ENCODE measurements at regions not wholly inside any gene's neighbourhood (a gene's known extent, or its start where the extent isn't known, plus 50 kb on each side); places are given as distances from the start of the nearest gene placed in this dataset.

DNA sequence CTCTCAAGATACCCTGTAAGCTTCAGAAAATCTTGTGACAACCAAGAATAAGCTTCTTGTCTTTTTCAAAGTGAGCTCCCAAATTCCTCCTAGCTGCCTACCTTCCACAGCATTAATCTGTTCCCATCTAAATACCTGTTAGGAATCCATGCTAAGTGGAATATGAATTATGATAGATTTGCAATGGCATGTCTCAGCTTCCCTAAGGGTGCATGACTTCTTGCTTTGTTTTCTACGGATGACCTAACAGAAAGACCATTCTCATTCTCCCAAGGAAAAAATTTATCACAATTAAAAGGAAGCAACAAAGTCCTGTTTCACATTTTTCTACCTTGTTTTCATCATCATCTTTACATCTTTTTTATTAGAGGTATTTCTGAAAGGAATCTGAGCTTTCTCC is 532.7 kb downstream of the GRXCR1 start:
- ATAC-seq (no peak), DNase-seq (ENCODE audit: low read depth, low spot score) (no peak), FAIRE-seq (no peak)
- no peaks in the 10 kb centered on the region for H3K27me3 ChIP-seq (replicated peaks in 1 of 2; ENCODE audit: control insufficient read depth in 2 of 2, insufficient read depth in 2 of 2, low read length in 1 of 2)
- H2AFZ ChIP-seq (ENCODE audit: control insufficient read depth, low read depth, low read length) = no peak overlapping the region
- no TSS peak for BruUV-seq (replicated peaks)
- intact Hi-C loops (cut with micrococcal nuclease; ENCODE audit: unreplicated experiment) = no loop called here
- no peak overlapping the region for H3K27ac ChIP-seq (ENCODE audit: control insufficient read depth, insufficient read depth)
- H3K79me2 ChIP-seq (ENCODE audit: control insufficient read depth, insufficient read depth, low read length) = no peaks in the 10 kb centered on the region
- in situ Hi-C loops (cut with MboI) = no loop called here
- ChIA-PET RAD21 (ENCODE audit: unreplicated experiment) (no interaction called here), POLR2A (no interaction called here), SMC1A (ENCODE audit: uncharacterized antibody, unreplicated experiment) (no interaction called here), CTCF (no interaction called here)
- no peaks in the 10 kb centered on the region for H3K9me3 ChIP-seq (replicated peaks; ENCODE audit: control insufficient read depth, insufficient read depth, low read length)
- WGBS (ENCODE audit: insufficient coverage, insufficient replicate concordance, low lambda C conversion rate, missing lambda C conversion rate) = 0% methylated on average over 1 of the region's 1 CpG
- H3K4me2 ChIP-seq (ENCODE audit: control insufficient read depth, insufficient read depth) = no peak overlapping the region
- H3K36me3 ChIP-seq (ENCODE audit: control insufficient read depth in 2 of 2, insufficient read depth in 2 of 2, low read length in 1 of 2) = no peaks in the 10 kb centered on the region
- no peaks in the 10 kb centered on the region for H3K4me1 ChIP-seq (ENCODE audit: control insufficient read depth, insufficient read depth, low read length)
- H3K9ac ChIP-seq (ENCODE audit: control insufficient read depth, insufficient read depth, low read length) = no peak overlapping the region
- TF ChIP-seq, protein P1, sequence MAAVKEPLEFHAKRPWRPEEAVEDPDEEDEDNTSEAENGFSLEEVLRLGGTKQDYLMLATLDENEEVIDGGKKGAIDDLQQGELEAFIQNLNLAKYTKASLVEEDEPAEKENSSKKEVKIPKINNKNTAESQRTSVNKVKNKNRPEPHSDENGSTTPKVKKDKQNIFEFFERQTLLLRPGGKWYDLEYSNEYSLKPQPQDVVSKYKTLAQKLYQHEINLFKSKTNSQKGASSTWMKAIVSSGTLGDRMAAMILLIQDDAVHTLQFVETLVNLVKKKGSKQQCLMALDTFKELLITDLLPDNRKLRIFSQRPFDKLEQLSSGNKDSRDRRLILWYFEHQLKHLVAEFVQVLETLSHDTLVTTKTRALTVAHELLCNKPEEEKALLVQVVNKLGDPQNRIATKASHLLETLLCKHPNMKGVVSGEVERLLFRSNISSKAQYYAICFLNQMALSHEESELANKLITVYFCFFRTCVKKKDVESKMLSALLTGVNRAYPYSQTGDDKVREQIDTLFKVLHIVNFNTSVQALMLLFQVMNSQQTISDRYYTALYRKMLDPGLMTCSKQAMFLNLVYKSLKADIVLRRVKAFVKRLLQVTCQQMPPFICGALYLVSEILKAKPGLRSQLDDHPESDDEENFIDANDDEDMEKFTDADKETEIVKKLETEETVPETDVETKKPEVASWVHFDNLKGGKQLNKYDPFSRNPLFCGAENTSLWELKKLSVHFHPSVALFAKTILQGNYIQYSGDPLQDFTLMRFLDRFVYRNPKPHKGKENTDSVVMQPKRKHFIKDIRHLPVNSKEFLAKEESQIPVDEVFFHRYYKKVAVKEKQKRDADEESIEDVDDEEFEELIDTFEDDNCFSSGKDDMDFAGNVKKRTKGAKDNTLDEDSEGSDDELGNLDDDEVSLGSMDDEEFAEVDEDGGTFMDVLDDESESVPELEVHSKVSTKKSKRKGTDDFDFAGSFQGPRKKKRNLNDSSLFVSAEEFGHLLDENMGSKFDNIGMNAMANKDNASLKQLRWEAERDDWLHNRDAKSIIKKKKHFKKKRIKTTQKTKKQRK (IDR thresholded peaks at IDR 0.05; ENCODE audit: low read depth, low read length) = no peak
- TF ChIP-seq CHD2 (IDR thresholded peaks at IDR 0.05; ENCODE audit: borderline replicate concordance, low read depth, low read length) = no peak
- TF ChIP-seq CBX3 (IDR thresholded peaks at IDR 0.05; ENCODE audit: borderline replicate concordance, low read depth) = no peak
- TF ChIP-seq BCL11A (IDR thresholded peaks at IDR 0.05; ENCODE audit: low read depth, low read length) = no peak
- no peak for TF ChIP-seq SUZ12 (IDR thresholded peaks at IDR 0.05; ENCODE audit: unreplicated experiment)
- TF ChIP-seq, protein P2, sequence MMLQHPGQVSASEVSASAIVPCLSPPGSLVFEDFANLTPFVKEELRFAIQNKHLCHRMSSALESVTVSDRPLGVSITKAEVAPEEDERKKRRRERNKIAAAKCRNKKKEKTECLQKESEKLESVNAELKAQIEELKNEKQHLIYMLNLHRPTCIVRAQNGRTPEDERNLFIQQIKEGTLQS (IDR thresholded peaks at IDR 0.05; ENCODE audit: borderline replicate concordance, extremely low read depth, low read depth, low read length) = no peak
- TF ChIP-seq CEBPB (IDR thresholded peaks at IDR 0.05; ENCODE audit: borderline replicate concordance in 1 of 2, low read depth in 2 of 2, low read length in 2 of 2) = no peak
- no peak for TF ChIP-seq ZBED1 (IDR thresholded peaks at IDR 0.05; ENCODE audit: borderline replicate concordance)
- TF ChIP-seq, protein P3, sequence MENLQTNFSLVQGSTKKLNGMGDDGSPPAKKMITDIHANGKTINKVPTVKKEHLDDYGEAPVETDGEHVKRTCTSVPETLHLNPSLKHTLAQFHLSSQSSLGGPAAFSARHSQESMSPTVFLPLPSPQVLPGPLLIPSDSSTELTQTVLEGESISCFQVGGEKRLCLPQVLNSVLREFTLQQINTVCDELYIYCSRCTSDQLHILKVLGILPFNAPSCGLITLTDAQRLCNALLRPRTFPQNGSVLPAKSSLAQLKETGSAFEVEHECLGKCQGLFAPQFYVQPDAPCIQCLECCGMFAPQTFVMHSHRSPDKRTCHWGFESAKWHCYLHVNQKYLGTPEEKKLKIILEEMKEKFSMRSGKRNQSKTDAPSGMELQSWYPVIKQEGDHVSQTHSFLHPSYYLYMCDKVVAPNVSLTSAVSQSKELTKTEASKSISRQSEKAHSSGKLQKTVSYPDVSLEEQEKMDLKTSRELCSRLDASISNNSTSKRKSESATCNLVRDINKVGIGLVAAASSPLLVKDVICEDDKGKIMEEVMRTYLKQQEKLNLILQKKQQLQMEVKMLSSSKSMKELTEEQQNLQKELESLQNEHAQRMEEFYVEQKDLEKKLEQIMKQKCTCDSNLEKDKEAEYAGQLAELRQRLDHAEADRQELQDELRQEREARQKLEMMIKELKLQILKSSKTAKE (IDR thresholded peaks at IDR 0.05; ENCODE audit: low read depth, poor library complexity, severe bottlenecking) = no peak
- TF ChIP-seq, protein P4, sequence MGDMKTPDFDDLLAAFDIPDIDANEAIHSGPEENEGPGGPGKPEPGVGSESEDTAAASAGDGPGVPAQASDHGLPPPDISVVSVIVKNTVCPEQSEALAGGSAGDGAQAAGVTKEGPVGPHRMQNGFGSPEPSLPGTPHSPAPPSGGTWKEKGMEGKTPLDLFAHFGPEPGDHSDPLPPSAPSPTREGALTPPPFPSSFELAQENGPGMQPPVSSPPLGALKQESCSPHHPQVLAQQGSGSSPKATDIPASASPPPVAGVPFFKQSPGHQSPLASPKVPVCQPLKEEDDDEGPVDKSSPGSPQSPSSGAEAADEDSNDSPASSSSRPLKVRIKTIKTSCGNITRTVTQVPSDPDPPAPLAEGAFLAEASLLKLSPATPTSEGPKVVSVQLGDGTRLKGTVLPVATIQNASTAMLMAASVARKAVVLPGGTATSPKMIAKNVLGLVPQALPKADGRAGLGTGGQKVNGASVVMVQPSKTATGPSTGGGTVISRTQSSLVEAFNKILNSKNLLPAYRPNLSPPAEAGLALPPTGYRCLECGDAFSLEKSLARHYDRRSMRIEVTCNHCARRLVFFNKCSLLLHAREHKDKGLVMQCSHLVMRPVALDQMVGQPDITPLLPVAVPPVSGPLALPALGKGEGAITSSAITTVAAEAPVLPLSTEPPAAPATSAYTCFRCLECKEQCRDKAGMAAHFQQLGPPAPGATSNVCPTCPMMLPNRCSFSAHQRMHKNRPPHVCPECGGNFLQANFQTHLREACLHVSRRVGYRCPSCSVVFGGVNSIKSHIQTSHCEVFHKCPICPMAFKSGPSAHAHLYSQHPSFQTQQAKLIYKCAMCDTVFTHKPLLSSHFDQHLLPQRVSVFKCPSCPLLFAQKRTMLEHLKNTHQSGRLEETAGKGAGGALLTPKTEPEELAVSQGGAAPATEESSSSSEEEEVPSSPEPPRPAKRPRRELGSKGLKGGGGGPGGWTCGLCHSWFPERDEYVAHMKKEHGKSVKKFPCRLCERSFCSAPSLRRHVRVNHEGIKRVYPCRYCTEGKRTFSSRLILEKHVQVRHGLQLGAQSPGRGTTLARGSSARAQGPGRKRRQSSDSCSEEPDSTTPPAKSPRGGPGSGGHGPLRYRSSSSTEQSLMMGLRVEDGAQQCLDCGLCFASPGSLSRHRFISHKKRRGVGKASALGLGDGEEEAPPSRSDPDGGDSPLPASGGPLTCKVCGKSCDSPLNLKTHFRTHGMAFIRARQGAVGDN (IDR thresholded peaks at IDR 0.05) = no peak
- TF ChIP-seq TCF12 (IDR thresholded peaks at IDR 0.05; ENCODE audit: low read depth, low read length) = no peak
- H4K20me1 ChIP-seq (ENCODE audit: control insufficient read depth, insufficient read depth) = no peaks in the 10 kb centered on the region
- H3K4me3 ChIP-seq = no peak overlapping the region

Measured in GM12878 (cell line).